ENCODE measurements at regions not wholly inside any gene's neighbourhood (a gene's known extent, or its start where the extent isn't known, plus 50 kb on each side); places are given as distances from the start of the nearest gene placed in this dataset.

- H3K9me3 ChIP-seq, result no peaks in the 10 kb centered on the region
- 59 to 63% methylated on average over 1 of the region's 1 CpG for WGBS, 2 donors
- H3K36me3 ChIP-seq, result no peaks in the 10 kb centered on the region
- DNase-seq (no peak), ATAC-seq (no peak)
- TF ChIP-seq CTCF (IDR thresholded peaks at IDR 0.05), result no peak
- H3K4me1 ChIP-seq, result no peaks in the 10 kb centered on the region
- H3K4me3 ChIP-seq, result no peak overlapping the region
- intact Hi-C loops (cut with DNase I), result no loop called here
- no peaks in the 10 kb centered on the region for H3K27me3 ChIP-seq
- no peak overlapping the region for H3K27ac ChIP-seq
These were observed 729.5 kb upstream of the ADGRL2 start for GRCh38 chr1:81071072-81071858.

- Histone ChIP-seq H3K36me3 (no peaks in the 10 kb centered on the region), H3K4me3 (no peak overlapping the region), H3K27me3 (no peaks in the 10 kb centered on the region), H3K27ac (no peak overlapping the region), H3K9me3 (no peaks in the 10 kb centered on the region), H3K4me1 (no peaks in the 10 kb centered on the region)
- DNase-seq, result no peak
- no peak for TF ChIP-seq CTCF (IDR thresholded peaks at IDR 0.05)
- intact Hi-C loops (cut with DNase I), result no loop called here
- ATAC-seq, result no peak
- WGBS, 2 donors, result 79 to 83% methylated on average over 3 of the region's 3 CpGs
These were observed 730.9 kb upstream of the ADGRL2 start for GRCh38 chr1:81069856-81070255.

GRCh38 chr1:81068726-81069125 is 732.0 kb upstream of the ADGRL2 start:
- Histone ChIP-seq H3K27me3 (no peaks in the 10 kb centered on the region), H3K4me3 (no peak overlapping the region), H3K4me1 (no peaks in the 10 kb centered on the region), H3K9me3 (no peaks in the 10 kb centered on the region), H3K27ac (no peak overlapping the region), H3K36me3 (no peaks in the 10 kb centered on the region)
- TF ChIP-seq CTCF (IDR thresholded peaks at IDR 0.05), result no peak
- intact Hi-C loops (cut with DNase I), result no loop called here
- 55 to 62% methylated on average over 4 of the region's 4 CpGs for WGBS, 2 donors
- DNase-seq (no peak), ATAC-seq (no peak)

- Histone ChIP-seq H3K4me1 (no peaks in the 10 kb centered on the region), H3K27ac (no peak overlapping the region), H3K9me3 (no peaks in the 10 kb centered on the region), H3K27me3 (peaks cover 0 to 5% (median 0%) of the 10 kb centered on the region in 7 donors), H3K36me3 (no peaks in the 10 kb centered on the region), H3K4me3 (no peak overlapping the region)
- no peak for TF ChIP-seq CTCF (IDR thresholded peaks at IDR 0.05)
- WGBS, 2 donors, result 62 to 65% methylated on average over 7 of the region's 7 CpGs
- ATAC-seq, result no peak
- intact Hi-C loops (cut with DNase I), result no loop called here
- DNase-seq, result no peak
These were observed 746.9 kb upstream of the ADGRL2 start for GRCh38 chr1:81053826-81054225.
